ENCODE measurements at regions not wholly inside any gene's neighbourhood (a gene's known extent, or its start where the extent isn't known, plus 50 kb on each side); places are given as distances from the start of the nearest gene placed in this dataset.

- Mint-ChIP-seq H3K27ac (no peak overlapping the region), H3K36me3 (ENCODE audit: low read depth) (peaks cover 12% of the 10 kb centered on the region), H3K4me1 (peaks cover 3% of the 10 kb centered on the region), H3K27me3 (ENCODE audit: insufficient read depth) (no peaks in the 10 kb centered on the region), H3K4me3 (no peak overlapping the region), H3K9me3 (peaks cover 28% of the 10 kb centered on the region)
- Histone ChIP-seq H3K4me1 (ENCODE audit: control insufficient read depth, insufficient read depth, low read length) (no peaks in the 10 kb centered on the region), H3K27ac (ENCODE audit: low read depth, low read length) (no peak overlapping the region), H3K27me3 (ENCODE audit: control insufficient read depth, insufficient read depth, low read length, poor library complexity, severe bottlenecking) (no peaks in the 10 kb centered on the region), H3K36me3 (ENCODE audit: control insufficient read depth, insufficient read depth, low read length) (no peaks in the 10 kb centered on the region), H3K9ac (ENCODE audit: extremely low read depth, low read length, poor library complexity, severe bottlenecking) (no peak overlapping the region), H3K9me3 (ENCODE audit: control insufficient read depth, low read length) (peaks cover 30% of the 10 kb centered on the region), H3K4me3 (ENCODE audit: low read length) (no peak overlapping the region)
- TF ChIP-seq, protein P1, sequence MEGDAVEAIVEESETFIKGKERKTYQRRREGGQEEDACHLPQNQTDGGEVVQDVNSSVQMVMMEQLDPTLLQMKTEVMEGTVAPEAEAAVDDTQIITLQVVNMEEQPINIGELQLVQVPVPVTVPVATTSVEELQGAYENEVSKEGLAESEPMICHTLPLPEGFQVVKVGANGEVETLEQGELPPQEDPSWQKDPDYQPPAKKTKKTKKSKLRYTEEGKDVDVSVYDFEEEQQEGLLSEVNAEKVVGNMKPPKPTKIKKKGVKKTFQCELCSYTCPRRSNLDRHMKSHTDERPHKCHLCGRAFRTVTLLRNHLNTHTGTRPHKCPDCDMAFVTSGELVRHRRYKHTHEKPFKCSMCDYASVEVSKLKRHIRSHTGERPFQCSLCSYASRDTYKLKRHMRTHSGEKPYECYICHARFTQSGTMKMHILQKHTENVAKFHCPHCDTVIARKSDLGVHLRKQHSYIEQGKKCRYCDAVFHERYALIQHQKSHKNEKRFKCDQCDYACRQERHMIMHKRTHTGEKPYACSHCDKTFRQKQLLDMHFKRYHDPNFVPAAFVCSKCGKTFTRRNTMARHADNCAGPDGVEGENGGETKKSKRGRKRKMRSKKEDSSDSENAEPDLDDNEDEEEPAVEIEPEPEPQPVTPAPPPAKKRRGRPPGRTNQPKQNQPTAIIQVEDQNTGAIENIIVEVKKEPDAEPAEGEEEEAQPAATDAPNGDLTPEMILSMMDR (conservative IDR thresholded peaks at IDR 0.05) = no peak
- DNase-seq = no peak
- WGBS, 2 experiments (ENCODE audit: insufficient coverage in 1 of 2, insufficient read length in 1 of 2) = 59 to 60% methylated on average over 3 of the region's 3 CpGs
These were observed 229.3 kb downstream of the PCSK1 start for GRCh38 chr5:96203761-96204160.

DNA sequence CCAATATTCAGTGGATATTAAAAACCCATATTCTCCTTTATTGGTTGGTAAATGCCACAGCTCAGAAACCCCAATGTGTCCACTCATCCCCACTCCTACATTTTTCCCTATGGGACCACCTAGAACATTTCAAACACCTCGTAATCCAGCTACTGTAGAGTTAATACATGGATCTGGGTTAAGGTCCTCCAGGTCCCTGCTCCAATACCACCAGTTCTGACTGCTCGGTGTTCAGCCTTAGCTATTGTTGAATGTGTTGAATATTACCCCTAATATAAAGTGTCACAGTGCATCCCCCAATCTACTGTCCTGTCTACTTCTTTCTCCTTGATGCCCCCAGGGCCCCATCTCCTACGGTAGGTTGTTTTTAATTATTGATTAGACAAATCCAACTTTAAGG, 231.5 kb downstream of the PCSK1 start:
- Histone ChIP-seq H3K4me1 (ENCODE audit: control insufficient read depth, insufficient read depth, low read length) (no peaks in the 10 kb centered on the region), H3K9ac (ENCODE audit: extremely low read depth, low read length, poor library complexity, severe bottlenecking) (no peak overlapping the region), H3K9me3 (ENCODE audit: control insufficient read depth, low read length) (peaks cover 11% of the 10 kb centered on the region), H3K4me3 (ENCODE audit: low read length) (no peak overlapping the region), H3K27me3 (ENCODE audit: control insufficient read depth, insufficient read depth, low read length, poor library complexity, severe bottlenecking) (no peaks in the 10 kb centered on the region), H3K36me3 (ENCODE audit: control insufficient read depth, insufficient read depth, low read length) (no peaks in the 10 kb centered on the region), H3K27ac (ENCODE audit: low read depth, low read length) (no peak overlapping the region)
- Mint-ChIP-seq H3K27ac (no peak overlapping the region), H3K27me3 (ENCODE audit: insufficient read depth) (no peaks in the 10 kb centered on the region), H3K36me3 (ENCODE audit: low read depth) (no peaks in the 10 kb centered on the region), H3K4me3 (no peak overlapping the region), H3K9me3 (peaks cover 6% of the 10 kb centered on the region), H3K4me1 (peaks cover 3% of the 10 kb centered on the region)
- TF ChIP-seq, protein P1 (conservative IDR thresholded peaks at IDR 0.05) = no peak
- 100% methylated on average over 3 of the region's 3 CpGs; no CpG with 5 or more reads in 1 of the 2 experiments for WGBS, 2 experiments (ENCODE audit: insufficient coverage in 1 of 2, insufficient read length in 1 of 2)
- DNase-seq = no peak

DNA sequence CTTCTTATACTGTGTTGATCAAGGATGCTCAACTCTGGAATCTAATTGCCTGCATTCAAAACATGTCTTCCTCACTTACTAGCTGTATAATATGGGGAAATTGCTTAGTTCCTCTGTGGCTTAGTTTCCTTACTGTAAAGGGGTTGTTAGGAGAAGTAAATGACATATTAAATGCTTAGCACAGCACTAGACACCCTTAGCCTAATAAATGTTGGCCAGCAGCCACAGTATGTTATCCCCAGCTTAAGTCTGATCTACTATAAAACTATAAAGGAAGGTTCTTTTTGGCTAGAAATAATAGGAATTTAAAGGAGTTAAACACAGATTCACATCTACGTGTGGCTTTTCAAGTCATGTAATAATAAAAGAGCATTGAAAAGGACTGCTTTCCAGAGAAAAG, 232.4 kb downstream of the PCSK1 start:
- H3K4me3 ChIP-seq (ENCODE audit: low read length) = no peak overlapping the region
- no peak for DNase-seq
- no peak overlapping the region for H3K27ac Mint-ChIP-seq

More for the DNA sequence above, 232.4 kb downstream of the PCSK1 start:
- Mint-ChIP-seq H3K36me3 (ENCODE audit: low read depth) (no peaks in the 10 kb centered on the region), H3K9me3 (no peaks in the 10 kb centered on the region), H3K4me3 (no peak overlapping the region), H3K4me1 (peaks cover 3% of the 10 kb centered on the region), H3K27me3 (ENCODE audit: insufficient read depth) (no peaks in the 10 kb centered on the region)
- TF ChIP-seq, protein P1 (conservative IDR thresholded peaks at IDR 0.05) = no peak
- no peaks in the 10 kb centered on the region for H3K4me1 ChIP-seq (ENCODE audit: control insufficient read depth, insufficient read depth, low read length)
- no peak overlapping the region for H3K27ac ChIP-seq (ENCODE audit: low read depth, low read length)
- no peak overlapping the region for H3K9ac ChIP-seq (ENCODE audit: extremely low read depth, low read length, poor library complexity, severe bottlenecking)
- H3K27me3 ChIP-seq (ENCODE audit: control insufficient read depth, insufficient read depth, low read length, poor library complexity, severe bottlenecking) = no peaks in the 10 kb centered on the region
- no peaks in the 10 kb centered on the region for H3K36me3 ChIP-seq (ENCODE audit: control insufficient read depth, insufficient read depth, low read length)
- 90 to 100% methylated on average over 1 of the region's 1 CpG for WGBS, 2 experiments (ENCODE audit: insufficient coverage in 1 of 2, insufficient read length in 1 of 2)
- peaks cover 4% of the 10 kb centered on the region for H3K9me3 ChIP-seq (ENCODE audit: control insufficient read depth, low read length)
